ENCODE measurements at regions not wholly inside any gene's neighbourhood (a gene's known extent, or its start where the extent isn't known, plus 50 kb on each side); places are given as distances from the start of the nearest gene placed in this dataset.

GRCh38 chr10:100654782-100655325, 90.5 kb upstream of the PAX2 start:
- no peak for TF ChIP-seq CTCF (conservative IDR thresholded peaks at IDR 0.05; ENCODE audit: low read depth, low read length)
- no peak overlapping the region for H3K4me3 ChIP-seq (IDR thresholded peaks at IDR 0.05; ENCODE audit: insufficient read depth, low read depth, low read length)
- no peak overlapping the region for H3K27ac ChIP-seq
- H3K4me2 ChIP-seq = no peak overlapping the region
- no peaks in the 10 kb centered on the region for H4K20me1 ChIP-seq (ENCODE audit: insufficient read depth)
- no peaks in the 10 kb centered on the region for H3K79me2 ChIP-seq (ENCODE audit: insufficient read depth, low read depth)
- H3K36me3 ChIP-seq (ENCODE audit: insufficient read depth) = no peaks in the 10 kb centered on the region
- no peak overlapping the region for H3K9ac ChIP-seq
- H3K4me1 ChIP-seq (ENCODE audit: low read depth, poor library complexity, severe bottlenecking) = no peaks in the 10 kb centered on the region
- peaks cover 36% of the 10 kb centered on the region; the same call in 1 of the 2 replicates for H3K27me3 ChIP-seq (ENCODE audit: insufficient read depth, low read depth)
- no peak overlapping the region for H2AFZ ChIP-seq (ENCODE audit: low read depth)

GRCh38 chr10:100655326-100655759, 90.0 kb upstream of the PAX2 start:
- H3K36me3 ChIP-seq (ENCODE audit: insufficient read depth) = no peaks in the 10 kb centered on the region
- H2AFZ ChIP-seq (ENCODE audit: low read depth) = no peak overlapping the region
- no peak overlapping the region for H3K4me3 ChIP-seq (IDR thresholded peaks at IDR 0.05; ENCODE audit: insufficient read depth, low read depth, low read length)
- H3K4me1 ChIP-seq (ENCODE audit: low read depth, poor library complexity, severe bottlenecking) = no peaks in the 10 kb centered on the region
- H3K27me3 ChIP-seq (ENCODE audit: insufficient read depth, low read depth) = peaks cover 36% of the 10 kb centered on the region; the same call in 1 of the 2 replicates
- no peaks in the 10 kb centered on the region for H4K20me1 ChIP-seq (ENCODE audit: insufficient read depth)
- no peaks in the 10 kb centered on the region for H3K79me2 ChIP-seq (ENCODE audit: insufficient read depth, low read depth)
- H3K27ac ChIP-seq = no peak overlapping the region
- TF ChIP-seq CTCF (conservative IDR thresholded peaks at IDR 0.05; ENCODE audit: low read depth, low read length) = no peak
- H3K9ac ChIP-seq = no peak overlapping the region
- no peak overlapping the region for H3K4me2 ChIP-seq

- no peak for TF ChIP-seq CTCF (conservative IDR thresholded peaks at IDR 0.05; ENCODE audit: low read depth, low read length)
- H2AFZ ChIP-seq (ENCODE audit: low read depth) = no peak overlapping the region
- no peaks in the 10 kb centered on the region for H3K79me2 ChIP-seq (ENCODE audit: insufficient read depth, low read depth)
- H3K4me2 ChIP-seq = no peak overlapping the region
- no peaks in the 10 kb centered on the region for H3K4me1 ChIP-seq (ENCODE audit: low read depth, poor library complexity, severe bottlenecking)
- H3K9ac ChIP-seq = no peak overlapping the region
- no peak overlapping the region for H3K4me3 ChIP-seq (IDR thresholded peaks at IDR 0.05; ENCODE audit: insufficient read depth, low read depth, low read length)
- no peaks in the 10 kb centered on the region for H4K20me1 ChIP-seq (ENCODE audit: insufficient read depth)
- no peak overlapping the region for H3K27ac ChIP-seq
- H3K27me3 ChIP-seq (ENCODE audit: insufficient read depth, low read depth) = peaks cover 36% of the 10 kb centered on the region; the same call in 1 of the 2 replicates
- H3K36me3 ChIP-seq (ENCODE audit: insufficient read depth) = no peaks in the 10 kb centered on the region
Measured at GRCh38 chr10:100655760-100656421, 89.5 kb upstream of the PAX2 start.

GRCh38 chr10:100656454-100656853, 88.9 kb upstream of the PAX2 start:
- H3K36me3 ChIP-seq (ENCODE audit: insufficient read depth) = no peaks in the 10 kb centered on the region
- no peak overlapping the region for H2AFZ ChIP-seq (ENCODE audit: low read depth)
- no peak overlapping the region for H3K4me2 ChIP-seq
- no peak overlapping the region for H3K9ac ChIP-seq
- no peaks in the 10 kb centered on the region for H4K20me1 ChIP-seq (ENCODE audit: insufficient read depth)
- TF ChIP-seq CTCF (conservative IDR thresholded peaks at IDR 0.05; ENCODE audit: low read depth, low read length) = no peak
- peaks cover 36% of the 10 kb centered on the region; the same call in 1 of the 2 replicates for H3K27me3 ChIP-seq (ENCODE audit: insufficient read depth, low read depth)
- no peak overlapping the region for H3K4me3 ChIP-seq (IDR thresholded peaks at IDR 0.05; ENCODE audit: insufficient read depth, low read depth, low read length)
- H3K27ac ChIP-seq = no peak overlapping the region
- H3K79me2 ChIP-seq (ENCODE audit: insufficient read depth, low read depth) = no peaks in the 10 kb centered on the region
- no peaks in the 10 kb centered on the region for H3K4me1 ChIP-seq (ENCODE audit: low read depth, poor library complexity, severe bottlenecking)

Measured in KMS-11 (cell line).